ENCODE measurements at regions not wholly inside any gene's neighbourhood (a gene's known extent, or its start where the extent isn't known, plus 50 kb on each side); places are given as distances from the start of the nearest gene placed in this dataset.
A peak's percentile ranks its signal among the peaks of the same experiment; 100 is the strongest.
"Not testable (repeated sequence)": the region's sequence is repeated elsewhere in the genome, so short reads cannot be mapped to it uniquely, and the experiment has no call there.

DNA sequence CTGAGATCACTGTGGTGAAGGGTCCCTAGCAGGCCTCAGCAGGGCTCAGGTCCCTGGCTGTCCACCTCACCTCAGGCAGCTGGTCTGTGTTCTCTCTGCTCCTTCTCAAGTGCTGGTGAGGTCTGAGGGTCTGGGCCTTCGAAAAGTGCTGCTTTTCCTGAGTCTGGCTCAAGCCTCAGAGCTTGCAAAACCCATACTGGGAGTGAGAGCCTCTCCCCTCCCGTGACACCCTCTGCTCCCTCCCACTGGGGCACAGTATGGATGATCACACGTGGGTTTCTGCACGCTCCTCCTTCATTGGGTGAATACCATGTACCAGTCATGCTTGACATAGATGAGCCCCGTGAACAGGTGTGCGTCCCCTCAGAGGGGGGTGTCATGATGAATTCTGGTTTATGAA is 73.3 kb upstream of the WASF3 start:
- no peak for DNase-seq

DNA sequence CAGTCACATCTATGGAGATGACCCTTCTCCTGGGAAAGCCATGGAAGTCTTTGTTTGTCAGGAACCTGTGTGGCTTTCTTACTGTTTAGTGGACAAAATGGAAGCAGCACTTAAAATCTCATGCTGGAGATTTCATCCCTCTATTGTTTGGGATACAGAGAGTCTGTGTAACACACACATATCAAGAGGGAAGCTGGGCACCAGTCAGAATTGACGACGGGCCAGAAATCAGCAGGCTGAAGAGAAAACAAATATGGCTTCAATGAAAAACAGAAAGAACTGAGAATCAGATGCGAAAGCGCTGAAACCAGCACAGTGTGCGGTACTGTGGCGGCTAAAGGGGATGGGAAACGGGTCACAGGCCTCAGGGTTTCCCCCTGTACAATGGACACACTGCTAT is 72.2 kb upstream of the WASF3 start:
- peak in 1 of 2 experiments; percentile 15 for DNase-seq

DNA sequence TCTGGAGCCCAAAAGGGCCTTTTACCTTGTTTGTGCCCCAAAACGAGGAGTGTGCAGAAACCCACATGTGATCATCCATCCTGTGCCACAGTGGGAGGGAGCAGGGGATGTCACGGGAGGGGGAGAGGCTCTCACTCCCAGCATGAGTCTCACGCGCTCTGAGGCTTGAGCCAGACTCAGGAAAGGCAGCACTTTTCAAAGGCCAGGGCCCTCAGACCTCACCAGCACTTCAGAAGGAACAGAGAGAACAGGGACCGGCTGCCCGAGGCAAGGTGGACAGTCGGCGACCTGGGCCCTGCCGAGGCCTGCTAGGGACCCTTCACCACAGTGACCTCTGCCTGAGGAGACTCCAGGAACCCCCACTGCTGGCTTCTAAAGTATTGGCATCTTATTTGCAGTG is 71.7 kb upstream of the WASF3 start:
- DNase-seq, result peak; percentile 27 to 34

DNA sequence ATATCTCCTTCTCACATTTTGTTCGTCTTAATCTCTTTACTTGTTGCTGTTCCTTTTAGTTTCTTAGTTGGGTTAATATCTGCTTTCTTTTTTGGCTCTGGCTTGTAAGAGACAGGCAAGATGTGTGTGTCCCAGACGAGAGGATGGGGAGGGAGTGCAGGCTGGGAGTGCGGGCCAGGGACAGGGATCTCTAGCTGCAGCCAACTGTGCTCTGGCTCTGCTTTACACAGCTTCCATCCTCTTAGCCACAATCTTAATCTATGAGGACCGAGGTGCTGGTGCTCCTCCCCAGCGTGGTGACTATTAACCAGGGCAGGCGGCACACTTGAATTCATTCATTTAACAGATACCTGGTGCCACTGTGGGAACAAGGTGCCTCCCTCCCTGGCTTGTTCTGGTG is 70.9 kb upstream of the WASF3 start:
- peak; percentile 40 to 59 for DNase-seq

DNA sequence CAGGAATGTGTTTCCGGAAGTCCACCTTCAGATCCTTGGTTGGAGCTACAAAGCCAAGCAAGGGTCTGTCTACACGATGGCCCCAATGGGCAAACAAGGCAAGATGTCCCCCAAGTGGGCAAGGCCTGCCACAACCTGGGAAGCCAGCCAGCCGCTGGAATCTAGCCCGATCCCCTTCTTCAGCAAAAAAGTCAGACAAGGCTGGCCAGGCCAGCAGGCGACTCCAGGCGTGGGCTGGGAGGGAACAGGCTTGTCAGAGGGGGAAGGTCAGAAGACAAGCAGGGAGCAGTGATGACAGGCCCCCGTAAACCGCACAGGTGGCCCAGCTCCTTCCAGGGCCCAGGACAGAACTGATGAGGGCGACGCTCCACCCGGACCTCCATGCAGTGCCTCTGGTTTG is 69.7 kb upstream of the WASF3 start:
- no peak for DNase-seq

DNA sequence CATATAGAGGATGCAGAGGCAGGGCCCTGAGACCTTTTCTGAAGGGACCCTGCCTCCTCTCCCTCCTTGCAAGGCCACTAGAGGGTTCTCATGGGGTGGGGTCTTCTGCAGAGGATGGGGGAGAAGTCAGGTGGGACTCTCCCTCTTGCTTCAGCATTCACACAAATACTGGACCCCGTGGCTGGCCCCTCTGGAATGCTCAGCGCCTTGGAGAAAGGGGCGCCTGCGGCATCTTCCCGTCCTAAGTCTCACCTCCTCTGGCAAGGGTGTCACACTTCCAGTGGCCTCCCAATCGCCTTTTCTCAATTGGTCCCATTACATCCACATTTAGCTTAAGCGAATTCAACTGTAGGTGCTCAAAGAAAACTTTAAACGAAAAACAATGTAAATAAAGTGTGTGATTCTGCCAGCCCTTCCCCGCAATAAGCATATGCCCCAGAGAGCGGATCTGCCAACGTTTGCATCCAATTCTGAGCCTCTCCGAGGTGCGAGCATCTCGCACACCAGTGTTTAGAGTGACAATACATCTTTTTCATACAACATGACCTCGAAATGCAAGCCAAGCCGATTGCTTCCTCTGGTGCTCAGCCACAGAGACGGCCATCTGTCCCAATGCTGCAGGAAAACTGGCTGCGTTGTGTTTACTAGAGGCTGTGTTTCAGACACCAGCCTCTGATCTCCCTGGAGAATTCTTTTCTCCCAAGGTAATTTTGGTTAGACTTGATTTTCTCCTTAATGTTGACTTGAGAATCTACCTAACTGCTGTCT is 69.1 kb upstream of the WASF3 start:
- peak; percentile 48 to 74 for DNase-seq

DNA sequence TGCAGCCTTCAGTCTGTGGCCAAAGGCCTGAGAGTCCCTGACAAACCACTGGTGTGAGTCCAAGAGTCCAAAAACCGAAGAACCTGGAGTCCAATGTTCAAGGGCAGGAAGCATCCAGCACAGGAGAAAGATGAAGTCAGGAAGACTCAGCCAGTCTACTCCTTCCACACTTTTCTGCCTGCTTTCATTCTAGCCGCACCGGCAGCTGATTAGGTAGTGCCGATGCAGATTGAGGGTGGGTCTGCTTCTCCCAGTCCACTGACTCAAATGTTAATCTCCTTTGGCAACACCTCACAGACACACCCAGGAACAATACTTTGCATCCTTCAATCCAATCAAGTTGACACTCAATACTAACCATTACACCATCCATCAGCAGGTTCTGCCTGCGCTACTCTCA is 65.2 kb upstream of the WASF3 start:
- not testable (repeated sequence) for DNase-seq

DNA sequence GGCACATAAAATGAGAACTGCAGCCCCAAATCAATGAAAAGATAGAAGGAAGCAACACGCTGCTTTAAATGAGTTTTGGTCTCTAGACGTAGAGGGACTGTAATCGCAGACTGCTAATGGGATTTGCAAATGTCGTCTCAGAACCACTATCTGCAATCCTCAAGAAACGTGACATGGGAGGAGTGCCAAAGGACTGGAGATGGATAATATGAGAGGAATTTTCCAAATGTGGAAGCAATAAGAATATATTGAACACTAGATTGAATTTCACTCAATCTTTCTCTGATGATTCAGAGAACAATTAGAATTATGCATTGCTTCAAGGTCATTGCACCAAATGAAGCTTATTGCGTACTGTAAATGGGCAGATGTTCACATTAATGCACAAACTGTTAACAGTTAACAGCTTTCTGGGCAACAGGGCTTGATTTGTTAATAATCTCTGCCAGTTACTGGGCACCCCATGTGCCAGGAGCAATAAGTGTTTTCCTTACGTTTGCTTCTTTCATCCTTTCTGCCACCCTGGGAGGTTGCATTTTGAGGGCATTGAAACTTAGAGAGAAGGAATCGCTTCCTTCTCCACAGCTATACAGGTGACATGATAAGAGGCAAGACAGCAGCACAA is 62.8 kb upstream of the WASF3 start:
- DNase-seq, result no peak

DNA sequence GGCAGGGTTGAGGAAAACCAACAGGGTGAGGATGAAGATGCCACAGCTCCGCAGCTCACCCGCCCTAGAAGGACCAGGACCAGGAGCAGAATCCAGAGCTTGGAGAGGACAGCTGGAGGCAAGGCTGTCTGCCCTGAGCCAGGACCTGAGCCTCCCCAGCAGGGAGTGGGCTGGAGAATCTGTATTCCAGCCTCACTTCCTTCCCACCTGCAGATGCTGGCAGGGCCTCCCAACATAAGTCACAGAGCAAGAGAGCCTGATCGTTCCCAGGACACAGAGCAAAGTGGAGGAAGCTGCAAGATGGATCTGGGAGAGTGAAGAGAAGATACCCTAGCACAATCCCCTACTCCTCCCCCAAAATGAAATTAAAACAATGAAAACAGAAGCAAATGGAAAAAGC is 61.7 kb upstream of the WASF3 start:
- no peak for DNase-seq

DNA sequence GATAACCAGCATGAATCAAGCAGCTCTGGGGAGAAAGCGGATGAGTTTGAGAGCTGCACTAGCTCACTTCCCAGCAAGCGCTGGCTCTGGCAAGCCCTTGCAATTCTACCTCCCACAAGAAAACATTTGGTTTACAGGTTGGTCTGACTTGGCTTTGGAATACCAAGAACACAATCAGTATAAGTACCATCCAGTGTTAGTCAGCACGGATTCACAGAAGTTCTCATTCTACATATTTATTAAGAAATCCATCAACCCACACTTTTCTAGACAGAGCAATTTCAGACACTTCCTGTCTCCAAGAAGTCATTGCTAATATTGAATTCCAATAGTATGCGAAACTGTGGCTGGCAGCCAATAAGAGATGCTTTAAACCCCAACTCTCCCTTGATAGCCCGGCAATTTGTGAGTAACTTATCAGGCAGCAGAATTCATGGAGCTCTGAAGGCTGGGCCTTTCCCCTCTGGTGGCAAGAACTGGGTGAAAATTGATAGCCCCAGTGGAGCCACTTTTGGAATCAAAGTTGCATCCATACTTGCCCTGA is 59.4 kb upstream of the WASF3 start:
- DNase-seq, result no peak

DNA sequence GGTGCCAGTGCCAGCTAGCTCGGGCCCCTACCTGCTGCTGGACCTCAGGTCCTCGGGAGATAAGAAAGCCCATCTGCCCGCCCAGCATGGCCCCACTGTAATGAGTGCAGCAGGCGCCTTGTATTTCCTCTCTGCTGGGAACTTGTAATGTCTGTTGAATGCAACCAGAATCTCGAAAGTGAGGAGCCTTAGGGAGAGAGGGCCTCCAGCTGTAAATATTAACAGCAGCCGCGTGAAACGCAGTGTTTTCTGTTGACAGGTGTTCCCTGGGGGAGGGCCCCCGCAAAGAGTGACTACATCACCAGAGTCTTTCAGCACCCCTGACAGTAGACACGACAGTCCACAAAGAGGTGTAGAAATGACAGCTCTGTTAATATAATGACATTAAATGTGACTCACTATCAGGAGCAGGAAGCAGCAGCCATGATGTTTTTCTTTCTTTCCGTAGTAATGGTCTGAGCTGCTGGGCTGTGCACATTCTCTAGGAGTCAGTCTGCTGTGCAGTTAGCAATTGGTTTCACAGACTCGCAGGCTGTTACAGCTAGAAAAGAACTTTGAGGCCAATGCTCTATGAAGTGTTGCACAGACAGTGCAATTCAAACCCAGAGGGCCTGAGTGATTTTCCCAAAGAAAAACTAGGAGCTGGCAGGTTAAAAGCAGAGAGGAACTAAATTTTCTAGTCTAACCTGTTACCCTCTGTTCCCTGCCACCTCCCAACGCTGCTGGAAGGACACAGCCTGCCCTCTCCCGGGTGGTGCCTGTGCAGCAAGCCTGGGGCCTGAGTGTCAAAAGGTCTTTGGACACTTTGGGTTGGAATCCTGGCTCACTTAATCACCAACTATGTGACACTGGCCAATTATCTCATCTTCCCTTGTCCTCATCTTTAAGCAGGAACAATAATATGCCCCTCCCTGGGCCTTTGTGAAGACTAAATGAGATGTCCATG is 58.6 kb upstream of the WASF3 start:
- peak in 1 of 2 experiments; percentile 22 for DNase-seq

DNA sequence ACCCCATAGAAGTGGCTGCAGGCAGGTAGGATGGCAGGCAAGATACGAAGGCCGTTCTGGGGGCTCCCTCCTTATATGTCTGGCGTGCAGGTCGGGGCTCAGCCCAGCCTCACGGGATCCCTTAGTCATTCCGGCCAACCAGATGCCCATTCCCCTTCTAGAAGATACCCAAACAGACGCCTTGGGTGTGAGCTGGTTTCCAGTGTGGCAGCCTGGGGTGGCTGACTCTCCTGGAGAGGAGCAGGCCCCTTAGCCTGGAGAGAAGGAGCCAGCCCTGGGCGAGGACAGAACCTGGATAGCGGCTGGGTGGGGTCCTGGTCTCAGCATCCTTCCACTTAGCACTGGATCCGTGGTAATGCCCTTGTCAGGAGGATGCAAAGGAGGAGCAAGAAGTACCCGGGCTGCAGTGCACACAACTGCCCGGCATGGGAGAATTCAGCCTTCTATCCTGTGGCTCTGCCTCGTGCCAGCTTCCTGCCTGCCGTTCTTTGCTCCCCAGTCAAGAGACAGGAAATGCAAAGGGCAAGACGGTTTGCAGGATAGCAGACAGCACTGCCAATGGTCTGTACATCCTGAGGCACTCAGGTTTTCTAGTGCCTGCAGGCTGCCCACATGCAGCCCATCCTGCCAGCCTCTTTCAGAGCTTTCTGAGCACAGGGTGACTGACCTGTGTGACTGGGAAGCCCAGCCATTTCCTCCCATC is 56.7 kb upstream of the WASF3 start:
- DNase-seq, result no peak

DNA sequence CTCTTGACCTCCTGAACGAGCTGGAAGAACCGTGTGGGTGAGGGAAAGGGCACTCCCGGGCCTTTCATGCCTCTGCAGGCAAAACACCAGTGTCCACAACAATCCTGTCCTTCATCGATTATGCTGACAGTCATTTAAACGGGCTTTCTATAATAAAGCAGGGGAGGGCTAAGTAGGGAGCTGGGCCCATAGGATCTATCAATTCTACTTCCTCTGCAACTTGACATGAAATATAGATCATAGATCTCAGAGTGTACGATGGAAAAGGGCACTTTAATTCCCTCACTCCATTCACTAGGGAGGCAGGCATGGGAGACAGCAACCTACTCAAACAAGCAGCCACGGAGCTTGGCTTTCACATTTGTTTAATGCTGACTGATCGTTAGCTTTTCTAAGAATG is 55.8 kb upstream of the WASF3 start:
- DNase-seq, result no peak

DNA sequence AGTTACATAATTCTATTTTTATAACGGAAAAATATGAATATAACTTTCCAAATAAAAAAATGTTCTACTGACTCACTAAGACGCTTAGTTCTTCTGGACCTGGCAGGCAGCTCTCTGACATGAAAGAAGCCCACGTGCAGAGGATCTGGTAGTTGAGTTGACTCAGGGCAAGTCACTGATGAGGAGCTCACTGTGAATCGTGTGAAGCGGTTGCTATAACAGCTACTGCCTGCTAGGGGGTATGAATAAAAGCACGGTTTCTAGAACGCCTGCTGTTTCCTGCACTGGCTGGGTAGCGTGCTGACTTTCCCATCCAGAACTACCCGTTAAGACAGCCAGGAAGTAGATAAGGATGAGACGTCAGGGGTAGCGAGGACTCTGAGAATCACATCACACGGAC is 54.7 kb upstream of the WASF3 start:
- DNase-seq, result no peak

DNA sequence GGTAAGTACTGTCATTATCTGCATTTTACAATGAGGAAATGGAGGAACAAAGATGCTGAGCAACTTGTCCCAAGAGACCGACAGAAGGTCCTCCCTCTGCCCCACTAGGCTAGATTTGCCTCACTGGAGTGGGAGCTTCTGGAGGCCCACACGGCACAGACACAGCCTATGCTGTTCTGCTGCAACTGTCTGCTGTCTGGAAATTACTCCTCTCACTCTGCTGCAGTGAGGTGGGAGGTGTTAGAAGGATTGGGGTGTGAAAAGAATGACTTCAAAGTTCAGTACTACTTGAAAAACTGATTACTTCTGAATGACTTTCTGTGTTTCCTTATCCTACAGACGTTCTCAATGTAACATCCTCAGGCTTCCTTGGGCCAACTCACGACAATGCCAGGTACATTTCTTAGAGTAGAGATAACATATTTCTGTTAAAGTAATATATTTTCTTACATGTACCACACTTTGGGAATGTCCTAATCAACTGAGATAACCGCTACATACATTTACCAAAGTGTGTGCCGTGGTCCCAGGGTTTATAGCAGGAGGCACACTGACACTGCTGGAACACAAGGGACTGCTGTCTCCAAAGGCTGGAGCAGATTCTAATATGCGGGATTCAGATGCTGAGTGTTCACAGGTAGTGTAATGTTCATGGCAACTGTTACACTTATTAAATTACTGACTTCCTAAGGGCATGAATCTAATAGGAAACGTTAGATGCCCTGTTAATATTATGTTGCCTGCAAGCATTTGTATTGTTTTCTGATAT is 53.5 kb upstream of the WASF3 start:
- no peak for DNase-seq
